NCI-H524 treated with DMSO at 0.1 percent for 48 hours (cell line): ENCODE measurements at regions not wholly inside any gene's neighbourhood (a gene's known extent, or its start where the extent isn't known, plus 50 kb on each side); places are given as distances from the start of the nearest gene placed in this dataset.

Experiments
- DNase-seq: peaks from one replicate; lab custom pipeline; 2025; lab: John Stamatoyannopoulos, UW

- peak; percentile 83 for DNase-seq
Observed at GRCh38 chr5:68872088-68872839, 221.6 kb upstream of the SLC30A5 start.

GRCh38 chr5:68873198-68873597, 220.6 kb upstream of the SLC30A5 start:
- no peak for DNase-seq

DNA sequence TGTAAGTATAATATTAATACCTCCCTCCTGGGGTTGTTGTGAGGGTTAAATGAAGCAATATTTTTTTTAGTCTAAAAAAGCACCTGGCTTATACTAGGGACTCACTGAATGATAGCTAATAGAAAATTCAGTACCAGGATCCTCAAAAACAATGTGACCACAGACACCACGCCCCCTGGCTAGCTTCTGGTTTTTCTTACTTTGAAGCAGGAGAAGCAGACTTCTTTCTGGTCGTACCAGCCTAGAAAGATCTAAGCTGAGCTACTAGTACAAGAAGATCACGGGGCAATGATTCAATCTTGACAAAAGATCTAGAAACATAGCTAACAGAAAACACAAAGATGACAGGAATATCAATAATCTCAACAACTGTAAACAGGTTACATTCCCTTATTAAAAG, 218.5 kb upstream of the SLC30A5 start:
- no peak for DNase-seq

GRCh38 chr5:68883436-68883835, 210.4 kb upstream of the SLC30A5 start:
- DNase-seq = no peak

DNA sequence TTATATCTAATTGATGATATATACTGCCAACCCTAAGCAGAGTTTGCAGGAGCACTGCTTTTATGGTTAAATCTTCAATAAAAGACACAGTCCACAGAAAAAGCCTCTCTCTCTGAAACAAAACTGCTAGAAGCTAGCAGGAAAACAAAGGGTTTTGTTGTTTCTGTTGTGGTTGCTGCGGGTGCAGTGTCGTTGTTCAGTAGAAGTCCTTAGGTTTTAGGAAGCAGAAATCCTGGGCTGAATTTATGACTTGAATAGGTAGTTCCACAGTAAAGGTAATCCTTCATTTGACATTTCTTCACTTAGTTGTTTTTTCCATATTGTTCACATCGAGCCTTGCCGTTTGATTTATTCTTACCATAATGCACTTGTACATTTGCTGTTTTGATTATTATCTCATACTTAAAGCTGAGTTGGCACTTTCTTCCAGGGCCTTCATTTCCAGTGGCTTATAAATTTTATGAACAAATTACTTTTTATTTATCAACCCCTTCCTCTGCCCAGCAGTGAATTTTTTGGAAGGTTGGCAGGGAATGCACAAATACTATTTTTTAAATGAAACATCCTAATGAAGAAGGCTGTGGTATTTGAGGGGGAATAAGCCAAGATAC, 209.6 kb upstream of the SLC30A5 start:
- DNase-seq = no peak

DNA sequence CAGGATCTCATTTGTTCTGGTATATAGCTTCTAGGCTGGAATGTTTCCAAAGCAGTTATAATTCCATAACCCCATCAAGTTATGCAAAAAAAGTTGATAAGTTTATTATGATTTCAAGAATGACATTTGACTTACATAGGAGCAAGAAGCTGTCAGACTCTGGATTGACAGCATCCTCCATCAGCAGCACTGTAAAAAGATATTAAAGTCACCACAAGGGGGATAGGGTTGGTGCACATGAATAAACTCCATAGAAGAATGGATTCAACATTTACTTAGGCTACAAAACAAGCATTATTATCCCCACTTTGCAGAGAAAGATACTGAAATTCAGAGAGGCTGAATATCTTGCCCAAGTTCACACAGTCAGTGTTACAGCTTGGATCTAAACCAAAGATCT, 208.9 kb upstream of the SLC30A5 start:
- no peak for DNase-seq

DNA sequence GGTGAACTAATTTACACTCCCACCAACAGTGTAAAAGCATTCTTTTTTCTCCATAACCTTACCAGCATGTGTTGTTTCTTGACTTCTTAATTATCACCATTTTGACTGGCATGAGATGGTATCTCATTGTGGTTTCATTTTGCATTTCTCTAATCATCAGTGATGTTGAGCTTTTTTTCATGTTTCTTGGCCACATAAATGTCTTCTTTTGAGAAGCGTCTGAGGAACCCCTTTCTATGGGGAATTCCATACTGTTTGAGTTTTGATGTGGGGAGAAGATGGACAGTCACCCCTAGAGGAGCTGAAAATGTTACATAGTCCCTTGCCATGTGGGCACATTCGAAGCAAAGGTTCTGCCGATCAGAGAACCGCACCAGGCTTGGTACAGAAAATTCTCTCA, 207.0 kb upstream of the SLC30A5 start:
- no peak for DNase-seq

- no peak for DNase-seq
Observed at GRCh38 chr5:68891718-68892117, 202.1 kb upstream of the SLC30A5 start.

DNA sequence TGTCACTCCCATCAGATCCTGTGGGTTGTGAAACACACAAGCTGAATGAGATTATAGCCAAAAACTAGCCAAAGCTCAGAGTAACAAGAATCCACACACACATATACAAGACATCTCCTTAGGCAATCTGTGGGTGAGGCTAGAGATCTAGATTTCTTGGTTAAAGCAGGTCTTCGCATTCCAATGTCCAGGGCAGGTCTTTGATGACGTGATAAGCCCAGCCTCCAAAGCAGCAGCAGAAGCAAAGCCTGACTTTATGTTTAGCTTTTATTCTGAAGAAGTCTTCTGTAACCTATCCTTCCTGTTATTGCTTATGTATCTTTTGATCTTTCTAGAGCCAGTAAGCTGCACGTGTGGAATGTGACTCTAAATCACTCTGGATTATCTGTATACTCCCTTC, 199.1 kb upstream of the SLC30A5 start:
- no peak for DNase-seq

DNA sequence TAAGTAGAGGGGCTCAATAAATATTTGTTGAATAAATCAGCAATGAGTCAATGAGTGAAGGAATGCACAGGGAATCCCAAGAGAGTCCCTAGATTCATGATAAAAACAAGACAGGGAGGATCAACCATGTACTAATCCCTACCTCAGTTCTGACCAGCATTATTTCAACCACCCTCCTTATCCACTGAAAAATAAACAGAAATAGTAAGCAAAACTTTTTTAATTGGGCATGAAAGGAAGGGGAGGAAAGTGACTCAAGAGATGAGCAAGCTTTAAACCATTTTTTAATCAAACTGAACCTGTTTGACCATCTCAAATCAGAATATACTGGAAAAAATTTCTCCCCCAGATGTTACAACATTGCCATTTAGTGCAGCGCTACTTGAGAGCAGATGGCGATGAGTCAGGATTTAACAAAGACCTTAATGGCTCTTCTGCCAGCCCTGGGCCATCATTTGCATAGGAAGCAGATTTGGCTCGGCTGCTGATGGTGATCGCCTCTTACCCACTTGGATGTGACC, 194.8 kb upstream of the SLC30A5 start:
- DNase-seq = peak; percentile 77

DNA sequence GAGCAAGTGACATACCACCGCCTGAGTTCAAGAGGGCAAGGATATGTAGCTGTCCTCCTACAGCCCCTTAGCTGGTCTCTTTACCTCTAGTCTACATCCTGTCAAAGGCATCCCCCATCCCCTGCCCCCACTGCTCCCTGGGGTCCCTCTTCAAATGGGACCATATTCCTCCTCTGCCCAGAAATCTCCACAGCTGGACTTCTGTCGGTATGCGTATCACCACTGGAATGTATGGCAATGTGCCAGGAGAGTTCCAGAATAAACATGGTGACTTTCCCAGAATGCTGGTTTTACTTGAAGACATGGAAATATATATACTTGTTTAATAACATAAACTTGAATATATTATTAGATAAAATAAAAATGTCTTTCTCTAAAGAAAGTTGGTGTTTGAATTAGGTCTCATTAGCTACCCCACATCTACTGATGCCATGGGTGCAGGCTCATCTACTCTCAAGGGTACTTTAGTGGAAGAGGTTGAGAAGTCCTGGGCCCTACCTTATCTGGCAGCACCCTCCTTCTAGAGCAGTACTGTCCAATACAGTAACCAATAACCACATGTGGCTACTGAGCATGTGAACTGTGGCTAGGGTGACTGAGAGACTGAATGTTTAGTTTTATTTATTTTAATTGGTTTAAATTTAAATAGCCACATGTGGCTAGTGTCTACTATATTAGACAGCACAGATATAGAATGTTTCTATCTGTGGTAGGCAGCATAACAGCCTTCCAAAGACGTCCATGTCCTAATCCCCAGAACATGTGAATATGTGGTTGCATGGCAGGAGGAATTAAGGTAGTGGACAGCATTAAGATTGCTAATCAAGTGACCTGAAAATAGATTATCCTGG, 181.7 kb upstream of the SLC30A5 start:
- no peak for DNase-seq

DNA sequence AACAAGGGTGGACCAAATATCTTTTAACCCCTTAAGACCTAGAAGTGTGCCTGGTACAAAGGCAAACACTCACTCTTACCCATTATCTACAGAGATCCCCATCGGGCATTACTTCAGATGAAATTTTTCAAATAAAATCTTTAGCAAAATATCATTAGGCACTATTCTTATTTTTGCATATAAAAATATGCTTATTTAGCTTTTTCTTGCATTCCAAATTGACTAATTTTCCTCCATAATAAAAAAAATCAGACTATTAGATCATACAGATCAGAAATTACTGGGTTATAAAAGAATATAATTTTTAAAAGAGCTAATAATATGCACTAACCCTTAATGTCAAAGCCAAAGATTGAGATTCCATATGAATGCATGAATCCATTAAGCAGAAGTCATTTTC, 178.7 kb upstream of the SLC30A5 start:
- DNase-seq = no peak

- no peak for DNase-seq
Observed at GRCh38 chr5:68918306-68918705, 175.5 kb upstream of the SLC30A5 start.

DNA sequence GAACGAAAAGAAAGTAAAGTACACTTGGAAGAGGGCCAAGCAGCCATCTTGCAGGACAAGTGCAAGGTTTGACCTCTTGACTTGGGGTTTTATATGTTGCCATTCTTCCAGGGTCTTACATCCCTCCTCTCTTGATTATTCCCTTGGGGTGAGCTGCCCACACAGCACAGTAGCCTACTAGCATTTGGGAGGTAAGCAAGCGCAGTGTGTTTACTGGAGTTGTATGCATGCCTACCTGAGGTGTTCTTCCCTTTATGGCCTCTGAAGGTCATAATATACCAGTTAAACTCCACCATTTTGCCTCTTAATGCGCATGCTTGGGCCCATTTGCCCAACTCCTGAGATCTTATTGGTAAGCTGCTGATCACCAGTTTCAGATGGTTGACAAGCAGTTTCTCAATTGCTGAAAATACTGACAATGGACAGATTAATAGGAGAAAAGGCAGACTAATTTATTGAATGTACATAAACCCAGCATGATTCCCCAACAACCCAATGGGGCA, 173.8 kb upstream of the SLC30A5 start:
- DNase-seq = no peak

DNA sequence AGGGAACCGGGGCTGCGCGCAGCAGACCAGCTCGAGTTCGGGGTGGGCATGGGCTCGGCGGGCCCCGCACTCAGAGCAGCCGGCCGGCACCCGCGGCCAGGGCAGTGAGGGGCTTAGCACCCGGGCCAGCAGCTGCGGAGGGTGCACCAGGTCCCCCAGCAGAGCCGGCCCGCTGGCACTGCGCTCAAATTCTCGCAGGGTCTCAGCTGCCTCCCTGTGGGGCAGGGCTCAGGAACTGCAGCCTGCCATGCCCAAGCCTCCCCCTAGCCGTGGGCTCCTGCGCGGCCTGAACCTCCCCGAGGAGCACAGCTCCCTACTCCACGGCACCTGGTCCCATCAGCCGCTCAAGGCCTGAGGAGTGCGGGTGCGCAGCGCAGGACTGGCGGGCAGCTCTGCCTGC, 172.9 kb upstream of the SLC30A5 start:
- no peak for DNase-seq

GRCh38 chr5:68922172-68922987, 171.4 kb upstream of the SLC30A5 start:
- no peak for DNase-seq

DNA sequence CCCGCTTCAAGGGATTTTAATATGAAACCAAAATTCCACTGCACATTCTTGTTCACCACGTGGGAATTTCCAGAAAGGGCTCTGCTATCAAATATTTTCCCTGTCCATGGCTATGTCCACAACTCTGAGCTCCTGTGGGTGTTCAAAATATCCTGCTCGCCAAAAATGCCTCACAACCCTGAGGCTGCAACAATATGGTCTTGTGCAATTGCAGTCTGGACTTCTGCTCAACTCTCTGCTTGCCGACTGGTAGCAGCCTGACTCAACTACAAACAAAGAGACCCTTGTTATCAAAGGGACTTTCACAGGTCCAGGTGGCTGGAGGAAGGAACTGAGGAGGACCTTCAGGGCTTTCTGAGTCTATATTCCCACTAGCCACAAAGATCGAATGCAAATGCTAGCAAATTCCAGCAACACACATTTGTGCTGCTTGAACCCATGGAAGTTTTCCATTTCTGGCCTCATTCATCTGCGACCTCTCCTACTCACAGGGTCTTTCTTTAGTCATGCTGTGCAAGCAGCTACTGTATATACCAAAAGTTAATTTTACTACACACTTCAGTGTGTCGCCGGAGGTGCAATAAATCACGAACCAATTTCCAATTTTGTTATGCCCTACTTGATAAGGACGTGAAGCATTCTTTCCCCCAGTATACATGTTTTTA, 169.2 kb upstream of the SLC30A5 start:
- no peak for DNase-seq

DNA sequence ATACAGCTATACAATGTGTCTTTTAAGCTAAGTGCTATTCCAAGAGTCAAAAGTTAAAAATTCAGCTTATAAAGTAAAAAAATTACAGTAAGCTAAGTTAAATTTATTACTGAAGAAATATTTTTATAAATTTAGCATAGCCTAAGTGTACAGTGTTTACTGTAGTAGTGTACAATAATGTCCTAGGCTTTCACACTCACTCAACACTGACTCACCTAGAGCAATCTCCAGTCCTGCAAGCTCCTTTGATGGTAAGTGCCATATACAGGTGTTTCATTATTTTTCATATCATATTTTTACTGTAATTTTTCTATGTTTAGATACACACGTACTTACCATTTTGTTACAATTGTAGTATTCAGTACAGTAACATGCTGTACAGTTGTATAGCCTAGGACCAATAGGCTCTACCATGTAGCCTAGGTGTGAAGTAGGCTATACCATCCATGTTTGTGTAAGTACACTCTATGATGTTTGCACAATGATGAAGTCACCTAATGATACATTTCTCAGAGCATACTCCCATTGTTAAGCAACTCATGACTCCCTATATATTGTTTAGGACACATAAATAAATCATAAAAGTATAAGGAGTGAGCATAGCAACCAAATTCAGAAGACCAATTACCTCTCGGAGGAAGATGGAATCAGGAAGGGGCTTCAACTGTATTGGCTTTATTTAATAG, 165.1 kb upstream of the SLC30A5 start:
- DNase-seq = no peak

- DNase-seq = no peak
Observed at GRCh38 chr5:68930139-68930538, 163.7 kb upstream of the SLC30A5 start.

DNA sequence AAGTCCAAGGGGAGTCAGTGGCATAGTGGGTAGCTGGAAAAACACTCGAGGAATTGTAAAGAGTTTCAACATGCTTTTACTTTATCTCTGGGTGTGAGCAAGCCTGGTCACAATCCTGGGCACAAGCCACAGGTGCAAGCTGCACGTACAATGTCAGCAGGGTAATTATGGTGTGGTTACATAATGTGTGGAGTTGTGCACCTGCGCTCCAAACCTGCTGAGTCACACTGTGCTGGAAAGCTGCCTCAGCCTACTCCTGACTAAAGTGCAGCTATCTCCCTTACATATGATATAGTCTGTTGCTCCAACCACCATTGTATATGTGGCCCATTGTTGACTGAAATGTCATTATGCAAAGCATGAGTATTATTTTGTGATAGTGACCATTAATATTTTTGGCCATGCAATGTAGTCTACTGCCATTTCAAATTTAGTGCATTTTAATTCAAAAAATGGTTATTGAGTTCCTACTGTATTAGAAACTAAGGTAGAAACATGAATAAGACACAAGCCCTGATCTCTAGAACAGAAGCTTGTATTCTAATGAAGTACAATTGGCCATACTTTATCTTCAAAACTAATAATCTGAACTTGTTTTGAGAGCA, 160.9 kb upstream of the SLC30A5 start:
- DNase-seq = no peak
